ENCODE measurements at regions not wholly inside any gene's neighbourhood (a gene's known extent, or its start where the extent isn't known, plus 50 kb on each side); places are given as distances from the start of the nearest gene placed in this dataset.

GRCh38 chr15:36130641-36131310 lies 448.6 kb upstream of the CDIN1 start:
- no peak for TF ChIP-seq CTCF (IDR thresholded peaks at IDR 0.05)
- no peak for TF ChIP-seq ZFX (IDR thresholded peaks at IDR 0.05; ENCODE audit: borderline replicate concordance)

Data from 22Rv1 (cell line).